Neural progenitor cell (in vitro differentiated cells): ENCODE measurements at regions not wholly inside any gene's neighbourhood (a gene's known extent, or its start where the extent isn't known, plus 50 kb on each side); places are given as distances from the start of the nearest gene placed in this dataset.

Experiments
- DNase-seq: peaks from one replicate; pipeline ENCODE4 v3.0.0-alpha.2; 2016; ENCODE audit warnings: low spot score
- H2AFZ ChIP-seq: fragments of 200-600 bp; sonication (generic); replicated peaks from 2 replicates; pipeline ENCODE4 v1.6.1; 2016; ENCODE audit warnings: antibody characterized with exemption
- H3F3A ChIP-seq: fragments of 200-600 bp; sonication (generic); 2 replicates; pipeline ENCODE4 v1.6.1; 2016; ENCODE audit warnings: antibody characterized with exemption, low read depth
- H3K27ac ChIP-seq: fragments of 200-600 bp; sonication (generic); 2 replicates; pipeline ENCODE4 v1.5.1; 2016; ENCODE audit warnings: mild to moderate bottlenecking
- H3K27me3 ChIP-seq: fragments of 200-600 bp; sonication (generic); 2 replicates; pipeline ENCODE4 v1.6.1; 2016; ENCODE audit warnings: mild to moderate bottlenecking, moderate library complexity
- H3K36me3 ChIP-seq: fragments of 200-600 bp; sonication (generic); 2 replicates; pipeline ENCODE4 v1.5.1; 2016
- H3K4me1 ChIP-seq: fragments of 200-600 bp; sonication (generic); 2 replicates; pipeline ENCODE4 v1.6.1; 2016; ENCODE audit warnings: mixed run types
- H3K4me2 ChIP-seq: fragments of 200-600 bp; sonication (generic); 2 replicates; pipeline ENCODE4 v1.6.1; 2016
- H3K4me3 ChIP-seq: fragments of 200-600 bp; sonication (generic); 2 replicates; pipeline ENCODE4 v1.5.1; 2016
- H3K79me2 ChIP-seq: fragments of 200-600 bp; sonication (generic); 2 replicates; pipeline ENCODE4 v1.6.1; 2016; ENCODE audit warnings: low read depth
- H3K9ac ChIP-seq: fragments of 200-600 bp; sonication (generic); 2 replicates; pipeline ENCODE4 v1.6.1; 2016
- H3K9me3 ChIP-seq: fragments of 200-600 bp; sonication (generic); 2 replicates; pipeline ENCODE4 v1.5.1; 2016; ENCODE audit warnings: low read depth
- H4K20me1 ChIP-seq: fragments of 200-600 bp; sonication (generic); 2 replicates; pipeline ENCODE4 v1.6.1; 2016; ENCODE audit warnings: low read depth
- H3K27ac Mint-ChIP-seq: 3 replicates; pipeline ENCODE4 v1.8.0; 2021; ENCODE audit warnings: mixed read lengths
- H3K27me3 Mint-ChIP-seq: 2 replicates; pipeline ENCODE4 v1.8.0; 2022; ENCODE audit warnings: low read depth, mild to moderate bottlenecking, inconsistent platforms, moderate library complexity, mixed read lengths; ENCODE audit not compliant: insufficient read depth
- H3K36me3 Mint-ChIP-seq: 3 replicates; pipeline ENCODE4 v1.8.0; 2021; ENCODE audit warnings: mixed read lengths
- H3K4me1 Mint-ChIP-seq: 3 replicates; pipeline ENCODE4 v1.8.0; 2021; ENCODE audit warnings: mixed read lengths
- H3K4me3 Mint-ChIP-seq: 3 replicates; pipeline ENCODE4 v1.8.0; 2021; ENCODE audit warnings: mild to moderate bottlenecking, moderate library complexity, mixed read lengths
- H3K9me3 Mint-ChIP-seq: 3 replicates; pipeline ENCODE4 v1.8.0; 2020; ENCODE audit warnings: mixed read lengths
- CTCF ChIP-seq: fragments of 200-600 bp; sonication (generic); IDR thresholded peaks from 2 replicates; pipeline ENCODE4 v1.5.1; 2017; ENCODE audit warnings: antibody characterized with exemption, mild to moderate bottlenecking
- EZH2 ChIP-seq: fragments of 200-600 bp; sonication (generic); IDR thresholded peaks from 2 replicates; pipeline ENCODE4 v1.6.1; 2017; ENCODE audit warnings: antibody characterized with exemption, mild to moderate bottlenecking, moderate library complexity
- EZH2phosphoT487 ChIP-seq: fragments of 200-600 bp; sonication (generic); IDR thresholded peaks from 2 replicates; pipeline ENCODE4 v1.6.1; 2017; ENCODE audit warnings: antibody characterized with exemption

DNA sequence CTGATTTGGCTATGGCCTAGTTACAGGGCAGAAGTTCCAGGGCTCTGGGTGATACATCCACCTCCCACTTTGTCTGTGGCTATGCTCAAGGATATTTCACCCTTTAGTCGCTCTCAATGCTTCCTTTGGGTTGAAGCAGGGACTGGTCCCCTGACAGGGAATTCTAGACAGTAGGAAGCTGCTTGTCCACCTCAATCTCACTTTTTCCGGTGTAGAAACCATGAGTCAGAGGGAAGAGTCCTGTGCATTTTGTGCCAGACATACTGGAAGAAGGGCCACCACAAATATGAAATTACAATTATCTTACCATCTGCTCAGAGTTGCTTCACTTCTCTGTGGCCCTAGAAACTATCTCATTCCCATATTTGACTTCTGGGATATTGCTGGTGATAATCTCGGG is 413.7 kb upstream of the FAT3 start:
- Histone ChIP-seq H3K79me2 (no peaks in the 10 kb centered on the region), H3K9me3 (no peaks in the 10 kb centered on the region)
- H3K4me1 Mint-ChIP-seq: no peaks in the 10 kb centered on the region

DNA sequence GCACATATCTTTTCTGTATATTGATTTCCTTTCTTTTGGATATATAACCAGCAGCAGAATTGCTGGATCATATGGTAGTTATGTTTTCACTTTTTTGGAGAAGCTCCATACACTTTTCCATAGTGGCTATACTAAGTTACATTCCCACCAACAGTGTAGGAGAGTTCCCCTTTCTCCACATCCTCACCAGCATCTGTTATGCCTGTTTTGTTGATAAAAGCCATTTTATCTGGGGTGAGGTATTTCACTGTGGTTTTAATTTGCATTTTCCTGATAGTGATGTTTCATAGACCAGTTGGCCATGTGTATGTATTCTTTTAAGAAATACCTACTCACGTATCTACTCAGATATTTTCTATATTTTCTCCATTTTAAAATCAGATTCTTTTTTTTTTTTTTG is 419.3 kb upstream of the FAT3 start:
- peaks cover 7% of the 10 kb centered on the region for H3F3A ChIP-seq
- no peak overlapping the region for H3K4me2 ChIP-seq
- H3K27me3 Mint-ChIP-seq: peaks cover 3% of the 10 kb centered on the region
- H4K20me1 ChIP-seq: no peaks in the 10 kb centered on the region
- no peaks in the 10 kb centered on the region for H3K9me3 ChIP-seq
- no peak overlapping the region for H3K4me3 ChIP-seq
- no peaks in the 10 kb centered on the region for H3K27me3 ChIP-seq
- no peak overlapping the region for H3K27ac Mint-ChIP-seq
- no peak overlapping the region for H2AFZ ChIP-seq
- no peak overlapping the region for H3K9ac ChIP-seq
- no peak overlapping the region for H3K27ac ChIP-seq
- peaks cover 24% of the 10 kb centered on the region for H3K4me1 Mint-ChIP-seq
- H3K9me3 Mint-ChIP-seq: no peaks in the 10 kb centered on the region
- no peak overlapping the region for H3K4me3 Mint-ChIP-seq
- H3K79me2 ChIP-seq: no peaks in the 10 kb centered on the region
- DNase-seq: no peak
- no peaks in the 10 kb centered on the region for H3K36me3 ChIP-seq
- TF ChIP-seq EZH2 (no peak), EZH2phosphoT487 (no peak), CTCF (no peak)
- peaks cover 4% of the 10 kb centered on the region for H3K36me3 Mint-ChIP-seq
- H3K4me1 ChIP-seq: peaks cover 23% of the 10 kb centered on the region

More for the DNA sequence above, 413.7 kb upstream of the FAT3 start:
- no peak overlapping the region for H3K4me3 ChIP-seq
- no peaks in the 10 kb centered on the region for H3F3A ChIP-seq
- H3K4me2 ChIP-seq: no peak overlapping the region
- Mint-ChIP-seq H3K27ac (no peak overlapping the region), H3K36me3 (peaks cover 2% of the 10 kb centered on the region), H3K9me3 (no peaks in the 10 kb centered on the region), H3K4me3 (no peak overlapping the region), H3K27me3 (no peaks in the 10 kb centered on the region)
- H2AFZ ChIP-seq: no peak overlapping the region
- H3K4me1 ChIP-seq: no peaks in the 10 kb centered on the region
- H3K27me3 ChIP-seq: no peaks in the 10 kb centered on the region
- H4K20me1 ChIP-seq: no peaks in the 10 kb centered on the region
- no peak for TF ChIP-seq EZH2
- no peak for TF ChIP-seq CTCF
- TF ChIP-seq EZH2phosphoT487: no peak
- H3K9ac ChIP-seq: no peak overlapping the region
- no peak for DNase-seq
- no peaks in the 10 kb centered on the region for H3K36me3 ChIP-seq
- no peak overlapping the region for H3K27ac ChIP-seq

- H4K20me1 ChIP-seq: no peaks in the 10 kb centered on the region
- TF ChIP-seq EZH2: no peak
- TF ChIP-seq EZH2phosphoT487: no peak
- no peak for TF ChIP-seq CTCF
- DNase-seq: peak; percentile 66
- no peak overlapping the region for H3K9ac ChIP-seq
- H3K4me3 ChIP-seq: no peak overlapping the region
- no peaks in the 10 kb centered on the region for H3K36me3 ChIP-seq
- Mint-ChIP-seq H3K9me3 (no peaks in the 10 kb centered on the region), H3K4me3 (no peak overlapping the region), H3K36me3 (peaks cover 4% of the 10 kb centered on the region), H3K27me3 (peaks cover 3% of the 10 kb centered on the region), H3K4me1 (peaks cover 24% of the 10 kb centered on the region), H3K27ac (no peak overlapping the region)
- H2AFZ ChIP-seq: no peak overlapping the region
- H3K79me2 ChIP-seq: no peaks in the 10 kb centered on the region
- no peaks in the 10 kb centered on the region for H3K27me3 ChIP-seq
- peaks cover 23% of the 10 kb centered on the region for H3K4me1 ChIP-seq
- H3K27ac ChIP-seq: no peak overlapping the region
- H3K4me2 ChIP-seq: peak overlapping the region; percentile 7
- no peaks in the 10 kb centered on the region for H3K9me3 ChIP-seq
- peaks cover 7% of the 10 kb centered on the region for H3F3A ChIP-seq
These were observed 420.6 kb upstream of the FAT3 start for GRCh38 chr11:91804042-91804441.

DNA sequence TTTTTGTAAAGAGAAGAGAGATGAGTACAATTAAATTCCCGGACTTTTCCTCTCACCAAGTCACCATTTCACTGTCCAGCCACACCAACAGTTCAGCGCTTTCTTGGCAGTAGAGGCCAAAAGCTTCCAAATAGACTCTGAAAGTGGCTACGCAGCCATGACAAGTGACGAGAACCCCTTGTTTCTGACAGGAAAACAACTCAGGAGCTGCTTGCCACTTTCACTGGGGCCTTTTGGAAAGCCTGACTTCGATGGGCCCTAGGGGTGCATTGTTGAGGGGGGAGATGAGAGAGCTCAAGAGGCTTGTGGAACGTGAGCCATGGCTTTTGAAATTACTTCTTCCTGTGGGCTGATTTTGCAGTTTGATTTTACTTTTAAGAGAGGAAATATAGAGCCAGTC is 422.1 kb upstream of the FAT3 start:
- Histone ChIP-seq H3K27ac (no peak overlapping the region), H3K9me3 (no peaks in the 10 kb centered on the region), H3K4me2 (no peak overlapping the region), H3K9ac (no peak overlapping the region), H3K36me3 (no peaks in the 10 kb centered on the region), H2AFZ (peak overlapping the region; percentile 99), H4K20me1 (no peaks in the 10 kb centered on the region), H3K4me1 (peaks cover 23% of the 10 kb centered on the region), H3F3A (peaks cover 7% of the 10 kb centered on the region), H3K79me2 (no peaks in the 10 kb centered on the region), H3K27me3 (no peaks in the 10 kb centered on the region), H3K4me3 (no peak overlapping the region)
- H3K4me1 Mint-ChIP-seq: peaks cover 24% of the 10 kb centered on the region
- H3K36me3 Mint-ChIP-seq: peaks cover 4% of the 10 kb centered on the region
- H3K9me3 Mint-ChIP-seq: no peaks in the 10 kb centered on the region
- H3K4me3 Mint-ChIP-seq: no peak overlapping the region
- no peak overlapping the region for H3K27ac Mint-ChIP-seq
- DNase-seq: no peak
- TF ChIP-seq CTCF (no peak), EZH2 (no peak), EZH2phosphoT487 (no peak)
- H3K27me3 Mint-ChIP-seq: peaks cover 3% of the 10 kb centered on the region
